ENCODE measurements at regions not wholly inside any gene's neighbourhood (a gene's known extent, or its start where the extent isn't known, plus 50 kb on each side); places are given as distances from the start of the nearest gene placed in this dataset.

GRCh38 chr9:86168256-86168655, 68.9 kb upstream of the GOLM1 start:
- CTCF ChIA-PET = interaction anchor here (0.9 kb wide), 1 partner anchor 34 kb away, joined by 3 read pairs; no protein-coding TSS in a partner anchor
- H3K27ac ChIP-seq (ENCODE audit: low read depth, low read length) = no peak overlapping the region
- DNase-seq (ENCODE audit: low read depth, low spot score) = no peak
- no peaks in the 10 kb centered on the region for H3K27me3 ChIP-seq (ENCODE audit: control insufficient read depth, insufficient read depth, low read length)
- TF ChIP-seq CTCF (IDR thresholded peaks at IDR 0.05; ENCODE audit: low read depth, low read length) = no peak
- H3K9me3 ChIP-seq (ENCODE audit: control insufficient read depth, insufficient read depth, low read length) = no peaks in the 10 kb centered on the region; the same call in 1 of the 2 replicates
- H3K4me3 ChIP-seq (ENCODE audit: low read depth, low read length) = no peak overlapping the region
- POLR2A ChIA-PET = no interaction called here

- POLR2A ChIA-PET = no interaction called here
- H3K9me3 ChIP-seq (ENCODE audit: control insufficient read depth, insufficient read depth, low read length) = no peaks in the 10 kb centered on the region; the same call in 1 of the 2 replicates
- no peak for DNase-seq (ENCODE audit: low read depth, low spot score)
Measured at GRCh38 chr9:86166546-86166945, 67.2 kb upstream of the GOLM1 start.

GRCh38 chr9:86163503-86163902, 64.1 kb upstream of the GOLM1 start:
- DNase-seq (ENCODE audit: low read depth, low spot score) = no peak
- POLR2A ChIA-PET = no interaction called here
- TF ChIP-seq CTCF (IDR thresholded peaks at IDR 0.05; ENCODE audit: low read depth, low read length) = no peak
- CTCF ChIA-PET = no interaction called here
- no peaks in the 10 kb centered on the region; the same call in 1 of the 2 replicates for H3K9me3 ChIP-seq (ENCODE audit: control insufficient read depth, insufficient read depth, low read length)
- no peak overlapping the region for H3K4me3 ChIP-seq (ENCODE audit: low read depth, low read length)
- no peak overlapping the region for H3K27ac ChIP-seq (ENCODE audit: low read depth, low read length)
- H3K27me3 ChIP-seq (ENCODE audit: control insufficient read depth, insufficient read depth, low read length) = no peaks in the 10 kb centered on the region

More at GRCh38 chr9:86166546-86166945, 67.2 kb upstream of the GOLM1 start:
- Histone ChIP-seq H3K4me3 (ENCODE audit: low read depth, low read length) (no peak overlapping the region), H3K27me3 (ENCODE audit: control insufficient read depth, insufficient read depth, low read length) (no peaks in the 10 kb centered on the region), H3K27ac (ENCODE audit: low read depth, low read length) (no peak overlapping the region)
- CTCF ChIA-PET = interaction anchor here (0.6 kb wide), 1 partner anchor 299 kb away, joined by 4 read pairs; no protein-coding TSS in a partner anchor
- no peak for TF ChIP-seq CTCF (IDR thresholded peaks at IDR 0.05; ENCODE audit: low read depth, low read length)
